ENCODE measurements at regions not wholly inside any gene's neighbourhood (a gene's known extent, or its start where the extent isn't known, plus 50 kb on each side); places are given as distances from the start of the nearest gene placed in this dataset.

DNA sequence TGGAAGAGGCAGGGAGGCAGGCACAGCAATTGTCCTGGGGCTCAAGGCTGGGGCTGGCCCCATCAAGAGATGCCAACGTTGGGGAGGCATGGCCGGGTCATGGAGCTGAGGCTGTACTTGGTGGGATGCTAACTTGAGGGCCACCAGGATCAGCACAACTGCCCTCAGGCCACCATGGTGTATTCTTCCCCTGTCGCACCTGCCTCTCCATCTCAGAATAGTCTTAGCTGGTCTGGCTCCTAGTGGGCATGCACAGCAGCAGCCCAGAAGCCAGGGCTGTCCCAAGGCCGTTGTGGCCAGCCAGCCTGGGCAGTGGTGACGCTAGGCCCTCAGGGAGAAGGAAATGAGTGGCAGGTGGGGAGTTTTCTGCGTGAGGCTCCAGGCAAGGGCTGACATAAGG, 91.3 kb downstream of the DHCR7 start:
- Histone ChIP-seq H3K4me1 (ENCODE audit: control insufficient read depth, insufficient read depth, low read length) (no peaks in the 10 kb centered on the region), H3K27ac (ENCODE audit: low read length) (no peak overlapping the region), H3K27me3 (ENCODE audit: control insufficient read depth, insufficient read depth, low read length) (no peaks in the 10 kb centered on the region), H3K36me3 (ENCODE audit: control insufficient read depth, insufficient read depth, low read length) (no peaks in the 10 kb centered on the region), H3K4me3 (ENCODE audit: low read length) (no peak overlapping the region), H3K9me3 (ENCODE audit: control insufficient read depth, insufficient read depth, low read length) (no peaks in the 10 kb centered on the region)
- WGBS (ENCODE audit: insufficient coverage, insufficient read length): no CpG with 5 or more reads among the region's 6 CpGs
- no peak for DNase-seq (ENCODE audit: low read depth, low spot score)

DNA sequence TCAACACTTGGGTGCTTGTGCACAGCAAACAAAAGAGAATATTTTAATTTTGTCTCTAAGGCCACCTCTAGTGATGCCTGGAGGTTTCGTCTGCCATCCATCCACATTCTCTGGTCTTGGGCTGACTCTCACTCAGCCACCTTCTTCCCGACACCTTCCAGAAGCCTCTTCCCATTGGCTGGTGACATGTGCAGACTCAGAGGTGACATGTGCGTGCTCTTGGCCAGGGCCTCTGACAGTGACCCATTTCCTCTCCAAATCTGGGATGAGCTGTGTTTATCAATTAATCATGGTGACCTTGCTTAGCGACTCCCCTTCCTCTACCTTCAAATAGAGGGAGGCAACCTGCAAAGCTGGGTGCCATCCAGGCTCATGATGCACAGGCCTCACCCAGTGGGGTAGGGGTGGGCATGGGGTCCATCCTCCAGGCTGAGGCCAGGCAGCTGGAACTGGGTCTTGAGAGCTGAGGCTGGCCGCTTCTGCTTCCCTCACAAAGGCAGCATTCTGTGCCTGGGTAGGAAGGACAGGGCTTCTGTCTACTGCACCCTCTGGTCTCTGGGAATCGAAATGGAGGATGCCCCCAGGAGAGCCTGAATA, 91.8 kb downstream of the DHCR7 start:
- no peak for DNase-seq (ENCODE audit: low read depth, low spot score)
- Histone ChIP-seq H3K27me3 (ENCODE audit: control insufficient read depth, insufficient read depth, low read length) (no peaks in the 10 kb centered on the region), H3K36me3 (ENCODE audit: control insufficient read depth, insufficient read depth, low read length) (no peaks in the 10 kb centered on the region), H3K4me3 (ENCODE audit: low read length) (no peak overlapping the region), H3K9me3 (ENCODE audit: control insufficient read depth, insufficient read depth, low read length) (no peaks in the 10 kb centered on the region), H3K27ac (ENCODE audit: low read length) (no peak overlapping the region), H3K4me1 (ENCODE audit: control insufficient read depth, insufficient read depth, low read length) (no peaks in the 10 kb centered on the region)
- no CpG with 5 or more reads among the region's 6 CpGs for WGBS (ENCODE audit: insufficient coverage, insufficient read length)

DNA sequence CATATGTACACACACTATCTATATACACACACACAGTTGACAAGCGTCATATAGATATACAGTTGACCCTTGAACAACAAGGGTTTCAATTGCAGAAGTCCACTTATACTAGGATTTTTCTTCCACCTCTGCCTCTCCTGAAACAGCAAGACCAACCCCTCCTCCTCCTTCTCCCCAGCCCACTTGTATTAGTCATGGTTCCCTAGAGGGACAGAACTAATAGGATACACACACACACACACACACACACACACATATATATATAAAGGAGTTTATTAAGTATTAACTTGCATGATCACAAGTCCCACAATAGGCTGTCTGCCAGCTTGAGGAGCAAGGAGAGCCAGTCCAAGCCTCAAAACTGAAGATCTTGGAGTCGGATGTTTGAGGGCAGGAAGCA, 92.9 kb downstream of the DHCR7 start:
- DNase-seq (ENCODE audit: low read depth, low spot score): no peak
- Histone ChIP-seq H3K9me3 (ENCODE audit: control insufficient read depth, insufficient read depth, low read length) (no peaks in the 10 kb centered on the region), H3K4me3 (ENCODE audit: low read length) (no peak overlapping the region), H3K36me3 (ENCODE audit: control insufficient read depth, insufficient read depth, low read length) (no peaks in the 10 kb centered on the region), H3K4me1 (ENCODE audit: control insufficient read depth, insufficient read depth, low read length) (no peaks in the 10 kb centered on the region), H3K27ac (ENCODE audit: low read length) (no peak overlapping the region), H3K27me3 (ENCODE audit: control insufficient read depth, insufficient read depth, low read length) (no peaks in the 10 kb centered on the region)
- WGBS (ENCODE audit: insufficient coverage, insufficient read length): no CpG with 5 or more reads among the region's 2 CpGs

DNA sequence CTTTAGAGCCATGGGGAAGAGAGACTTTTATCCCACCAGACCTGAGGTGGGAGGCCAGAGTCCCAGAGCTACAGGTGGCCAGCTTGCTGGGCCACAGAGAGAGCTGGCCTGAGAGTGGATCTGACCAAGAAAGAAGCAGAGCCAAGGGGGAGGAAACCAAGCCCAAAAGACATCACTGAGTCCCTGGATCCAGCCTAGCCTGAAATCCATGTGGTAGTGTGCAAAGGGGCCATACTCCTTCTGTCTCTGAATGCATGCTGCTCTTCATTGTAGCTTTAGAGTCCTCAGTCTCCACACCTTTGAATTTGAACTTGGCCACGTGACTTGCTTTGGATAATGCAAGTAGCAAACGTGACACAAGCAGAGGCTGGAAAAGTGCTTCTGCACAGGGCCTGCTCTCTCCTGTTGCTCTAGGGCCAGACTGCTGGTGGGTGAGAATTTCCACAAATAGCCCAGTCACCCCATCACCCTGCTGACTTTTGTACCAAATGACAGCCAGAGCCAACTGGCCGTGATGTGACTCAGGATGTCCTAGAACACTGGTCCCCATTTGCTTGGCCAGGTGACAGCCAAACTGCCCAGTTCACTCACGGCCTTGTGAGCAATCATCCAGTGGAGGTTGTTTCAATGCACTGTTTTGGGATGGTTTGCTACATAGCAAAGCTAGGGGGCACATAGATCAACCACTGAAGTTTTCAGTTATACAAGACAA, 93.6 kb downstream of the DHCR7 start:
- Histone ChIP-seq H3K27ac (ENCODE audit: low read length) (no peak overlapping the region), H3K27me3 (ENCODE audit: control insufficient read depth, insufficient read depth, low read length) (no peaks in the 10 kb centered on the region), H3K4me3 (ENCODE audit: low read length) (no peak overlapping the region), H3K9me3 (ENCODE audit: control insufficient read depth, insufficient read depth, low read length) (no peaks in the 10 kb centered on the region), H3K4me1 (ENCODE audit: control insufficient read depth, insufficient read depth, low read length) (no peaks in the 10 kb centered on the region), H3K36me3 (ENCODE audit: control insufficient read depth, insufficient read depth, low read length) (no peaks in the 10 kb centered on the region)
- WGBS (ENCODE audit: insufficient coverage, insufficient read length): no CpG with 5 or more reads among the region's 4 CpGs
- DNase-seq (ENCODE audit: low read depth, low spot score): no peak

DNA sequence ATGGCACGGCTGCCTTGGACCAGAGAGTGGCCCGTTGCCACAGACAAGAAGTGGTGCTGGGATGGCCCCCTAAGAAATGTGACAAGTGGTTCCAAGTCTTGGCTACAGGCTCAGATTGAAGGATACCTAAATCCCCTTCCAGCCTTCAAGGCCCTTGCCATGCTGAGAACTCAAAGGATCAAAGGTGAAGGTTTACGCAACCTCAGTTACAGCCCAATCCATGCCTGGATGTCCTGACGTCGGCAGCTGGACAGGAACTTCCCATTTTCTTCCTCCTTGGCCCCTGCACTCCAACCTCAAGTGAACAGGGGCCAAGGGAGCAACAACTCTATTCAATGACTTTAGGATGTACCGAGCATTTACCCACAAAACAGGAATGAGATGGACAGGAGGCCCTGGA, 95.4 kb downstream of the DHCR7 start:
- no peaks in the 10 kb centered on the region for H3K9me3 ChIP-seq (ENCODE audit: control insufficient read depth, insufficient read depth, low read length)
- no peak for DNase-seq (ENCODE audit: low read depth, low spot score)
- no peak overlapping the region for H3K27ac ChIP-seq (ENCODE audit: low read length)
- no CpG with 5 or more reads among the region's 6 CpGs for WGBS (ENCODE audit: insufficient coverage, insufficient read length)
- H3K4me1 ChIP-seq (ENCODE audit: control insufficient read depth, insufficient read depth, low read length): no peaks in the 10 kb centered on the region
- no peaks in the 10 kb centered on the region for H3K36me3 ChIP-seq (ENCODE audit: control insufficient read depth, insufficient read depth, low read length)
- H3K27me3 ChIP-seq (ENCODE audit: control insufficient read depth, insufficient read depth, low read length): no peaks in the 10 kb centered on the region
- H3K4me3 ChIP-seq (ENCODE audit: low read length): no peak overlapping the region

DNA sequence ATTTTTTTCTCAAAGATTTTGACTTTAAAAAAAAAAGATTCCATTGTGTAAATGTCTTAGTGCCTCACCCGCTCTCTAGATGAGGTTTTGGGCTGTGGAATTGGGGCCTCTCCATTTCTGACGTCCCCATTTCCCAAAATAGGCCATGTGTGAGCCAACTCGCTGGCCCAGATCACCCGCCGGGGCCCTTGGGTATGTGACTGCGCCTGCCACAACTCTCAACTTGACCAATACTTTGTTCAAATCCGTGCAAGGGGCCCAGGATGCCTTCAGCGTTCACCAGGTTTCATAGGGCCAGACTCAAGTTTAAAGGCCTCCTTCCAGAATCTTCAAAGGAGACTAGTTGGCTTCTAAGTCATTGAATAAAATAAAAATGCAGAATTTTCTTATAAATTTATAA, 96.0 kb downstream of the DHCR7 start:
- H3K9me3 ChIP-seq (ENCODE audit: control insufficient read depth, insufficient read depth, low read length): no peaks in the 10 kb centered on the region
- H3K27ac ChIP-seq (ENCODE audit: low read length): no peak overlapping the region
- H3K36me3 ChIP-seq (ENCODE audit: control insufficient read depth, insufficient read depth, low read length): no peaks in the 10 kb centered on the region
- no peak overlapping the region for H3K4me3 ChIP-seq (ENCODE audit: low read length)
- no peak for DNase-seq (ENCODE audit: low read depth, low spot score)
- H3K4me1 ChIP-seq (ENCODE audit: control insufficient read depth, insufficient read depth, low read length): no peaks in the 10 kb centered on the region
- H3K27me3 ChIP-seq (ENCODE audit: control insufficient read depth, insufficient read depth, low read length): no peaks in the 10 kb centered on the region
- no CpG with 5 or more reads among the region's 8 CpGs for WGBS (ENCODE audit: insufficient coverage, insufficient read length)

DNA sequence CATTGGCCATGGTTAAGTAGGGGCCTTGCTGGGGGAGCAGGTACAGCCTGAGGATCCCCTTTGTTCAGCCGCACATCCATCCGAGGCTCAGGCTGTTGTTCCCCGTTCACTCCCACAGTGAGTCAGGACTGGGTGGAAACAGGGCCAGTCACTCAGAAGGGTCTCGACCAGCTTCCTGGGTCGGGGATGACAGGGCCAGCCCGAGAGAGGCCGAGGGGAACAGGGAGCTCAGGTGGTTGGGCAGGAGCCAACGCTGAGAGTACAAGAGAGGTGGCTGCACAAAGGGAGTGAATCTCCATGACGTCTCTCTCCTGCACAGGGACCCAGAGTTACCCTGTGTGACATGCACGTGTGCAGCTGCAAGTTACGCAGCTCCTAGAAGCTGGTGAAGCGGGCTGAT, 97.2 kb upstream of the SHANK2 start:
- Histone ChIP-seq H3K4me3 (ENCODE audit: low read length) (no peak overlapping the region), H3K9me3 (ENCODE audit: control insufficient read depth, insufficient read depth, low read length) (no peaks in the 10 kb centered on the region), H3K36me3 (ENCODE audit: control insufficient read depth, insufficient read depth, low read length) (no peaks in the 10 kb centered on the region), H3K4me1 (ENCODE audit: control insufficient read depth, insufficient read depth, low read length) (no peaks in the 10 kb centered on the region), H3K27ac (ENCODE audit: low read length) (no peak overlapping the region), H3K27me3 (ENCODE audit: control insufficient read depth, insufficient read depth, low read length) (no peaks in the 10 kb centered on the region)
- WGBS (ENCODE audit: insufficient coverage, insufficient read length): no CpG with 5 or more reads among the region's 12 CpGs
- no peak for DNase-seq (ENCODE audit: low read depth, low spot score)

DNA sequence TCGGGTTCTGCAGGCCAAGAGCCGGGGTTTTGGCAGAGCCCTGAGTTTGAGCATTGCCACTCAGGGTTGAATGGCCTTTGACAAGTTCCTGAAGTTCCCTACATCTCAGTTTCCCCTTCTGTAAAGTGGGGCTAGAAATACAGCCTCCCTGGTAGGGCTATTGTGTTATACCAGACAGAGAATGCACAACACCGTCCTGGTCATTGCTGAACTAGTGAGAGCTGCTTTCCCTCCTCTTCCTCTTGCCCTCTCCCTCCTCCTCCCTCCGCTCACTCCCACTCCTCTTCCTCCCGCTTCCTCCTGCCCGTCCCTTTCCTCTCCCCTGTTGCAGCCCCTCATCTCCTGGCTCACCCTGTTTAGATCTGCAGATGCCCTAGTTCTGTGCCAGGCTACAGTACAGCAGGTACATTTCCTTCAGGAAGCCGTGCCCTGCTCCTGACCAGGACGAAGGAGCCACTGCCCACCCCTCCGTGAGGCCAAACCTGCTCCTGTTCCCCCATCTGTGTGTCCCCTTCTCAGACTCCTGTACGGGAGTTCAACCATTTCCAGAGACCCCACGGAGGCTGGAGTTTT, 91.5 kb upstream of the SHANK2 start:
- no peak for DNase-seq (ENCODE audit: low read depth, low spot score)
- no CpG with 5 or more reads among the region's 11 CpGs for WGBS (ENCODE audit: insufficient coverage, insufficient read length)

DNA sequence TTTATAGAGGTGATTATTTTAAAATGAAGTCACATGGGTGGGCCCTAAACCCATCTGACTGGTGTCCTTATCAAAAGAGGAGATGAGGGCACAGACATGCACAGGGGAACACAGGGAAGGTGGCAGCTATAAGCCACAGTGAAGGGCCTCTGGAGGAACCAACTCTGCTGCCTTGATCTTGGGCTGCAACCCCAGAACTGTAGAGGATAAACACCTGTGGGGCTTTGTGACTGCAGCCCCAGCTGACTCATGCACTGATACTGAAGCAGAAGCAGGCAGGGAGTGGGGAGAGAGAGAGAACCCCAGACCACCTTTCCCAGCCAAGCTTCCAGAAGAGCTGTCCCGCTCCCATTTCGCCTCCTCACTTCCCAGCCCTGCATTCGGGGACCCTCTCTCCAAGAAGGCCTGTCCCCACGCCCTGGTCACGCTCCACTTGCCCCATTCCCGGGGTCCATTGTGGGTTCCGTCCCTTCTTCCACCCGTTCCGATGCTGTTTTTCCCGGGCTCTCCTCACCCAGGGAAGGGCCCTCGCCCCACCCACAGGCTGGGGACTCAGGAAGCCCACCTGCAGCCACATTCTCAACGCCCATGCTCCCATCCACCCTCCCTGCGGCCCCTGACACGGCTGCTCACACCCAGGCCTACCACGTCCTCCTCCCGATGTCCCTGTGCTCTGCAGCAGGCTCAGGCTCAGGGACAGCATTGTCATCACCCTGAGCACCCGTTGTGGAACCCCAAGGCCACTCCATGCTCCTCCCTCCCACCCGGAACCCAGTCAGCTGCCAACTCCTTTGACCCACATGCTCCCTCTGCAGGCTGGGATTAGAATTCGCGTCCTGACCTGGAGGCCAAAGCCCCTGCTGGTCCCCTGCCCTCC, 90.8 kb upstream of the SHANK2 start:
- no peaks in the 10 kb centered on the region for H3K27me3 ChIP-seq (ENCODE audit: control insufficient read depth, insufficient read depth, low read length)
- no CpG with 5 or more reads among the region's 20 CpGs for WGBS (ENCODE audit: insufficient coverage, insufficient read length)
- no peaks in the 10 kb centered on the region for H3K9me3 ChIP-seq (ENCODE audit: control insufficient read depth, insufficient read depth, low read length)
- no peak overlapping the region for H3K27ac ChIP-seq (ENCODE audit: low read length)
- H3K4me3 ChIP-seq (ENCODE audit: low read length): no peak overlapping the region
- H3K4me1 ChIP-seq (ENCODE audit: control insufficient read depth, insufficient read depth, low read length): no peaks in the 10 kb centered on the region
- no peaks in the 10 kb centered on the region for H3K36me3 ChIP-seq (ENCODE audit: control insufficient read depth, insufficient read depth, low read length)
- DNase-seq (ENCODE audit: low read depth, low spot score): peak; percentile 64

More for the DNA sequence above, 91.5 kb upstream of the SHANK2 start:
- H3K4me1 ChIP-seq (ENCODE audit: control insufficient read depth, insufficient read depth, low read length): no peaks in the 10 kb centered on the region
- no peak overlapping the region for H3K27ac ChIP-seq (ENCODE audit: low read length)
- no peaks in the 10 kb centered on the region for H3K36me3 ChIP-seq (ENCODE audit: control insufficient read depth, insufficient read depth, low read length)
- H3K27me3 ChIP-seq (ENCODE audit: control insufficient read depth, insufficient read depth, low read length): no peaks in the 10 kb centered on the region
- H3K4me3 ChIP-seq (ENCODE audit: low read length): no peak overlapping the region
- no peaks in the 10 kb centered on the region for H3K9me3 ChIP-seq (ENCODE audit: control insufficient read depth, insufficient read depth, low read length)

DNA sequence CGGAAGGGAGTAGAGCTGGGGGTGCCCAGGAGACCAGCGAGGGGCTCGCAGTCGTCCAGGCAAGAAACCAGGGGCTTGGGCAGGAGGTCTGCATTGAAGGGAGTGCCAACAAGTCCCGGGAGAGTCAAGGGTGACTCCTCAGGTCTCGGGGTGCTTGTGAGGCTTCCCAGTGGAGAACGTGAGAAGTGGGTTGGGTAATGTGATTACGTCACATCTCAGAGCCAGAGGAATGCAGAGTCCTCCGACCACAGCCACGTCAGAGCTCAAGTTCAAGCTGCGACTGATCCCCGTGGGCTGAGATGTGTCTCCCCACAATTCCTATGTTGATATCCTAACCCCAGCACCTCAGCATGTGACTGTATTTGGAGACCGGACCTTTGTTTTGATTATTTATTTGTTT, 89.7 kb upstream of the SHANK2 start:
- WGBS (ENCODE audit: insufficient coverage, insufficient read length): no CpG with 5 or more reads among the region's 13 CpGs
- Histone ChIP-seq H3K4me1 (ENCODE audit: control insufficient read depth, insufficient read depth, low read length) (no peaks in the 10 kb centered on the region), H3K4me3 (ENCODE audit: low read length) (no peak overlapping the region), H3K27me3 (ENCODE audit: control insufficient read depth, insufficient read depth, low read length) (no peaks in the 10 kb centered on the region), H3K36me3 (ENCODE audit: control insufficient read depth, insufficient read depth, low read length) (no peaks in the 10 kb centered on the region), H3K27ac (ENCODE audit: low read length) (no peak overlapping the region), H3K9me3 (ENCODE audit: control insufficient read depth, insufficient read depth, low read length) (no peaks in the 10 kb centered on the region)
- DNase-seq (ENCODE audit: low read depth, low spot score): no peak
